Dermis microvascular lymphatic vessel endothelial cell (primary cell): ENCODE measurements at regions not wholly inside any gene's neighbourhood (a gene's known extent, or its start where the extent isn't known, plus 50 kb on each side); places are given as distances from the start of the nearest gene placed in this dataset.
A peak's percentile ranks its signal among the peaks of the same experiment; 100 is the strongest.
"Not testable (repeated sequence)": the region's sequence is repeated elsewhere in the genome, so short reads cannot be mapped to it uniquely, and the experiment has no call there.

Experiments used
- DNase-seq, 2 donors: peaks; one replicate each; pipeline versions ENCODE4 v3.0.0 to v3.0.0-alpha.2; 2010; ENCODE audit warnings: low read depth in 2 of 2

DNA sequence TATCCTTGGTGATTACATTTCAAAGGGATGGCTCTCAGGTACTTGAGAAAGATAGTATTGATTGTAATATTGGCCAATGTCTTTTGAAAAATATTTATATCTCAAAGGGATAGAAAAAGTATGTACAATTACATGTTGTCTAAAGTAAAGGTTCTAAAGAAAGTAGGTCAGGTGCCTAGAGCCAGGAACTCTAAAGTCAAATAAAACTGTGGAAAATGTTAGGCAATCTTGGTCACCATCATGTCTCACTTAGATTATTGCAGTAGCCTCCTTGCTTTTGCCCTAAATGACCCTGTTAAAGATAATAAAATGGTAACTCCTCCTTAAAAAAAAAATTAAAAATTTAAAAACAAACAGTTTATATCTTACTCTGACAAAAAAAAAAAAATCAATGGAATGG is 198.5 kb upstream of the ARPP21 start:
- DNase-seq = no peak

DNA sequence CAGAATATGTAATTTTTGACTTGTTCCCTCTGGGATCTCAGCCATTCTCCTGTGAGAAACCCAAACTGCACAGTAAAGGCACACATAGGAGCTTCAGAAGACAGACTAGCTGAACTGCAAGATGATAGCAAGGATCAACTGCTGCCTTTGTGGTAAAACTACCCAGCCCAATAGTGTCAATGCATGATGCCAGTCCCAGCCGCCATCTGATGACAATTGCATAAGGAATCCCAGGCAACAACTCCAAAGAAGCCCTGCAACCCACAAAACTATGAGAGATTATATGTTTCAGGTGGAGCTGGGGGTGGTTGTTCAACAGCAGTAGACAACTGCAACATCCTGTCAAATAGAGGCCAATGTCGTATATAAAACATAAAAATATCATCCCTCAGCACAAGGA is 192.4 kb upstream of the ARPP21 start:
- DNase-seq = no peak

DNA sequence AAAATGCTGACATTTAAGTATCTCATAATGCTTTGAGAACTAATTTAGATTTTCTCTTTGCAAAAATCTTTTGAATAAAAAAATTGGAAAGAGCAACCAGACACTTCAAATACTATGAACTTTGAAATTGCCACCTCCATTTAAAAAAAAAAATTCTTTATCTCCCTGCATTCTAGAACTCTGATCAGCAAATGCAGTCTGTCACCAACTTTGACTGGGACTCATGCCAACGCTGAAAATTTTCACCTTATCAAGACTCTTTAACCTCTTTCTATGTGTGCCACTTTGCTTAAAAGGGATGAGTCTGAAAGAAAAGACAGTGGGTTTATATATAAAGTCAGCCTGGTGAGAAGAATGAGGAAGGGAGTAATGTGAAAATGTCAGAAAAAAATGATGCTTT is 191.2 kb upstream of the ARPP21 start:
- no peak for DNase-seq

DNA sequence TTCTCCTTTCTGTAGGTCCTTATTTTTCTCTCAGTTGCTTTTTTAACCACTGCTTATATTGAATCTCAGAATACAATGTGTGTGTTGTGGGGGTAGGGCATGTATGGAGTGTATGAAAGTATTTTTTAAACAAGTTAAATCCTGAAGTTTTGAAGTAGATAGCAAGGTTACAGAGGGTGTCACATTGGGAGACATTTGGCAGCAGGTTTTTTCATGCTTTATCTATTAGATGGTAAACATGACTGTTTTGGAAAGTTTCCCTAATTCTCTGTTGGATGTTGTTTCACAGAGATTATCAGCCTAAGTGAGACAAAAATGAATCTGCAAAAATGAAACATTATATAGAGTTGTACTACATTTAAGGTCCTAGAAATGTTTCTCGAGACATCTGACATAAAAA is 190.6 kb upstream of the ARPP21 start:
- no peak for DNase-seq

DNA sequence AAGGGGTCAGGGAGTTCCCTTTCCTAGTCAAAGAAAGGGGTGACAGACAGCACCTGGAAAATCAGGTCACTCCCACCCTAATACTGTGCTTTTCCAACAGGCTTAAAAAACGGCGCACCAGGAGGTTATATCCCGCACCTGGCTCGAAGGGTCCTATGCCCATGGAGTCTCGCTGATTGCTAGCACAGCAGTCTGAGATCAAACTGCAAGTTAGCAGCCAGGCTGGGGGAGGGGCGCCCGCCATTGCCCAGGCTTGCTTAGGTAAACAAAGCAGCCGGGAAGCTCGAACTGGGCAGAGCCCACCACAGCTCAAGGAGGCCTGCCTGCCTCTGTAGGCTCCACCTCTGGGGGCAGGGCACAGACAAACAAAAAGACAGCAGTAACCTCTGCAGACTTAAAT is 184.5 kb upstream of the ARPP21 start:
- DNase-seq = not testable (repeated sequence)

DNA sequence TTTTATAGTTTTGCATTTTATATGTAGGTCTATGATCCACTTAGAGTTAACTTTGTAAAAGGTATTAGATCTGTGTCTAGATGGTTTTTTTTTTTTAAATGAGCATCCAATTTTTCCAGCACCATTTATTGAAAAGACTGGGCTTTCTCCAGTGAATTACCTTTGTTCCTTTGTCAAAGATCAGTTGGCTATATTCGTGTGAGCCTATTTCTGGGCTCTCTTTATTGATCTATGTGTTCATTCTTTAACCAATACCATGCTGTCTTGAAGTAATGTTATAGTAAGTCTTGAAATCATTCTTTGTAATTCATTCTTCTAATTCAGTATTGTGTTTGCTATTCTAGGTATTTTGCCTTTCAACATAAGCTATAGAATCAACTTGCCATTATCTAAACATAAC is 165.4 kb upstream of the ARPP21 start:
- no peak for DNase-seq

DNA sequence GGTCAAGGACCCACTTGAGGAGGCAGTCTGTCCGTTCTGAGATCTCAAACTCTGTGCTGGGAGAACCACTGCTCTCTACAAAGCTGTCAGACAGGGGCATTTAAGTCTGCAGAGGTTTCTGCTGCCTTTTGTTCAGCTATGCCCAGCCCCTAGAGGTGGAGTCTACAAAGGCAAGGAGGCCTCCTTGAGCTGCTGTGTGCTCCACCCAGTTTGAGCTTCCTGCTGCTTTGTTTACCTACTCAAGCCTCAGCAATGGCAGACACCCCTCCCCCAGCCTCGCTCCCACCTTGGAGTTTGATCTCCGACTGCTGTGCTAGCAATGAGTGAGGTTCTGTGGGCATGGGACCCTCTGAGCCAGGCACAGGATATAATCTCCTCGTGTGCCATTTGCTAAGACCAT is 156.8 kb upstream of the ARPP21 start:
- DNase-seq = not testable (repeated sequence)

DNA sequence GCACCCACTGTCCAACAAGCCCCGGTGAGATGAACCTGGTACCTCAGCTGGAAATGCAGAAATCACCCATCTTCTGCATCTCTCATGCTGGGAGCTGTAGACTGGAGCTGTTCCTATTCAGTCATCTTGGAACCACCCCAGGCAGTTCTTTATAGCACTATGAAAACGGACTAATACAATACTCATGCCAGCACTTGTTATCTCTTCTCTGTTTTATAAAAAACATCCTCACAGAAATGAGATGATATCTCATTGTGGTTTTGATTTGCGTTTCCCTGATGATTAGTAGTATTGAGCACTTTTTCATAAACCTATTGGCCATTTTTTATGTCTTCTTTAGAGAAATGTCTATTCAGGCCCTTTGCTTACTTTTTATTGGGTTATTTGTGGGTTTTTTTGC is 156.2 kb upstream of the ARPP21 start:
- DNase-seq = no peak

DNA sequence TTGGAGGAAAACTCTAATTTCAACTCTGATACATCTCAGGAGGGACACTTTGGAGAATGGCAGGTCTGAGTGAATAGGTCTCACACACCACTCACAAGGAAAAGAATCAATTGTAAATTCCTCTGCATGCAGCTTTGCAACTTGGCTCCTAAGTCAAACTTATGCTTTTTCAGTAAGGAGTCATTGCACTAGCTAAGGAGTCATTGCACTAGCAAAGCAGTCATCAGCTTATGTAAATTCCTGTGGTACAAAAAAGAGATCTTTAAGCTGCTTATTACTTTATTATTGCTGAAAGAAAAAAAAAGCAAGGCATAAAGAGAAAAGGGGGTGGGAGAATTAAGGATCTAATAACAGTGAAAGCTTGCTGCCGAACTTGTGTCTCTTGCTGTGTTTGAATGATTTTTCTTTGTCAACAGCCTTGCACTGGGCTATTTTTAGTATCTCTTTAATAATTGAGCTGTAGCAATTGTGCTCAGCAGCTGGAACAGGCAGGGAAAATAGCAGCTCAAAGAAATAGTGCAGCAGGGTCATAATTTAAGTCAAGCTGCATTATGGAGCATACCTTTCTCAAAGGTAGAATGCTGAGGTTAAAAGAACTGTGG is 154.3 kb upstream of the ARPP21 start:
- DNase-seq = no peak

DNA sequence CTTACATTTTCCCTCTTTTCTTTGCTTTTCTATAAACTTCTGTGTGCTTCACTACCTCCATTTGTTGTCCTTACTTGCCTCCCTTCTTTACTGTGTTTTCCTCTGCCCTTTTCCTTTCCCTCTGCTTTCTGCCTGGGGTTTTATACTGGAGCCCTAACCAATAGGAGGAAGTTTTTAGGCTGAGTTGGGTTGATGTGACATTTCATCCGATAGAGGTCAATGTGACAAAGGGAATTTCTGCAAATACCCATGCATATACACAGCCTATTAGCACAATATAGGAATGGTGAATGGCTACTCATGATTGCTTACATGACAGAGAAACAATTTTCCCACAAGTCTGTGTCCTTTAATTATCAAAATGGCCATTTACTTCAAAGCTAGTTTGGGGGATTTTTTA is 153.0 kb upstream of the ARPP21 start:
- DNase-seq = no peak

DNA sequence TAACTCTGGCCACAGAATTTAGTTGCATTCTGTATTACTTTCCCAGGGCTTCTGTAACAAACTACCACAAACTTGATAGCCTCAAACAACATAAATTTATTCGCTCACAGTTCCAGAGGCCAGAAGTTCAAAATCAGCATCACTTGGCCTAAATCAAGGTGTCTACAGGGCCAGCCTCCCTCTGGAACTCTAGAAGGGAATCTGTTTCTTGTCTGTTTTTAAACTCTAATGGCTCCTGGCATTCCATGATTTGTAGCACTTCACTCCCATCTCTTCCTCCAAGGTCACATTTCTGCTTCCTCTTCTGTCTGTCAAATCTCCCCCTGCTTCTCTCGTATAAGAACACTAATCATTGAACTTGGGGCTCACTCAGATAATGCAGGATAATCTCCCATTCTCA is 151.9 kb upstream of the ARPP21 start:
- DNase-seq = no peak

DNA sequence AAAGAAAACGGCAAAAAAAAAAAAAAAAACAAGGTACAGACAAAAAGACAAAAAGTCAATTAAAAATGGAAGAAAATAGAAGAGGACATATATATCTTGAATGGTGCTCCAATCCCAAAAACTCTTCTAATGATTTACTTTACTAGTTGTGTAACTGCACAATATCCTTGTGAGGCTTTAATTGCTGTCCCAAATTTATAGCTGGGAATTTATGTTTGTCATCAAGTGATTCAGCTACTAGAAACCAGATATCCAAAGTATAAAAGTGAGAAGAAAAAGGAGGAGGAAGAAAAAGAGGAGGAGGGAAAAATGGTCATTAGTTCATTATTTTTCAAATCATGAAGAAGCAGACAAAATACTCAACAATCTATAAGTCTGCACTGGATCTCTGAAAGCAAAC is 150.8 kb upstream of the ARPP21 start:
- DNase-seq = no peak

DNA sequence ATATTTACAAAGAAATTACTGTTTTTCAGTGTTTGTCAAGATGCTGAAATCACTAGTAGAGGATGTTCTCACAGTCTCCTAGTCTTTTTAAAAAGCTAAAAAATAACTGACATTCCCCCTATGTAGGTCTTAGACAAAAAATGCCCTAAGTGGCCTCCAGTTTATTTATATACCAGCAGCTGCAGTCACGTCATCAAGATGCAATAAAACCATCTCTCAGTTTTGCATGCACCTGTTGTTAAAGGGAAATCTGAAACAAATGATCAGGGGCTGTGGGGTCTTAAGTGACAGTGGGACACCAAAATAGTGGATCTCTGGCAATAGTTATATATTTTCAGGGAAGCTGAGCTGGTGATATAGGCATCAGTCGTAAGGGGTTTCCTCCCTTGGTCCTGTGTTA is 146.5 kb upstream of the ARPP21 start:
- no peak for DNase-seq

DNA sequence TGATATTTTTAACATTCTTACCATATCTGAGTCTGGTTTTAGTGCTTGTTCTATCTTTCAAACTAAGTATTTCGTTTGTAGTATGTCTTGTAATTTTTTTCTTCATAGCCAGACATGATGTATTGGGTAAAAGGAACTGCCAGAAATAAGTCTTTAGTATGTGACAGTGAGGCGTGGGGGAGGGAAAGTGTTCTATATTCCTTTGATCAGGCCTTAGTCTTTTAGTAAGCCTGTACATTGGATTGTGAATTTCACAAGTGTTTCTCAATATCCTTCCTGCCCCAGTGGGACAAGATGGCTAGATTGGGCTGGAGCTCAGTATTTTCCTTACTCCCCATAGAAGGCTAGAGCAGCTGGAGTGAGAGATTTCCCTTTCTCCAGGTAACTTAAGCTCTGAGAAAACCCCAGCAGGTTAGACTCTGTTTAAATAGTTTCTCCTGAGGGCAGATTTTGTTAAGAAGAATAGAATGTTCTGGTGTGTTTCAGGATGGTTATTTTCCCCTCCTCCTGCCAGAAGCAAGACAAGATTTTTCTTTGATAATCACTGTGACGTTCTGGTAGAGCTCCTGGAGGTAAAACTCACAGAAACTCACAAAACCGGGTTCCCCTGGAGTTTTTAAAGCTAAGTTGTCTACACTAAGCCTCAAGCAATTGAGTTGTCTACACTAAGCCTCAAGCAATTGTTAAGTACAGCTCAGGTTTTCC is 140.7 kb upstream of the ARPP21 start:
- no peak for DNase-seq

DNA sequence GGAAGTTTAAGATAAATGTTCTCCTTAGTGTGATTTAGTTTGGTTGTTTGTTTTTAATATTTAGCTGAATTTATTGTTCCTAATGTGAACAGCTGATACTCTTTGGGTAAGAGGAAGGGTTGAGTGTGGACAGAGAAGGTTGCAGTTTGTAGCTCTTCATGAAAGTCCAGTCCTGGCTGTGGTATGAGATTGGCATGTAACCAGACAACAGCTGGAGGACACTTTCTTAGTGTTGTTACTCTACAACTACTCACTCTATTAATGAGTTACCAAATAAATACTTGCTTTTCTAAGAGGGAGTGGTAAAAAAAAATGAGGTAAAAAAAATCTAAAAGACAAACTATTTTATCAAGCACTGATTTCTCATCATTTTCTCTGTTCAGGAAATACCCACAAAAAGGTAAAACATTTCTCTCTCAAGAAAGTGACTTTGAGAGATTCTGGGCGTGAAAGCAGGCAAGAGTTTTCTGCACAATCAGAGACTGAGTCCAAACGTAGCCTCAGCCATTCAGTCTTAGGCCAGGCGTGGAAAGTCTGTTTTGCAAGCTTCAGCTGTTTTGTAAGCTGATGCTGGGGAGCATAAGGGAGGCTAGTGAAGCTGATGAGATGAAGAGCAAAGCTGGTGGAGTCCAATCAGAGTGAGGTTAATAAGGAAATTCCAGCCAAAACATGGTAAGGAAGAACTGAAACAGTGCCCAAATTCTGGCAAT is 138.5 kb upstream of the ARPP21 start:
- no peak for DNase-seq

DNA sequence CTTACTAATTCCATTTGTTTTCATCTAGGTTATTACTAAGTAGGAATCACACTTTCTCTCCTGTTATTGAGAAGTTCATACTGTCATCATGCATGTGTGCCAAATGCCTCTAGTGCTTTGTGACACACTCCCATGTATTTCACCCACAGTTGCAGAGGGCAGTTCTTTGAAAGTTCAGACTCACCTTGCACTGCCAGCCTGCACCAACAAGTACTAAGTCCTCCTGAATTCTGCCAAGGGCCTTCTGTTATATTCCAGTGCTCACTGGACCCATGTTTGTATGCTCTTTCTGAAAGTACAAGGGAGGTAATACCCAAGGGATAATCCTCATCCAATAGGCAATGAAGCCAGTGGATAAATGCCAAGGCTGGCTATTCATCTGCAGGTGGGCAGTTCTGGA is 136.6 kb upstream of the ARPP21 start:
- DNase-seq = no peak

DNA sequence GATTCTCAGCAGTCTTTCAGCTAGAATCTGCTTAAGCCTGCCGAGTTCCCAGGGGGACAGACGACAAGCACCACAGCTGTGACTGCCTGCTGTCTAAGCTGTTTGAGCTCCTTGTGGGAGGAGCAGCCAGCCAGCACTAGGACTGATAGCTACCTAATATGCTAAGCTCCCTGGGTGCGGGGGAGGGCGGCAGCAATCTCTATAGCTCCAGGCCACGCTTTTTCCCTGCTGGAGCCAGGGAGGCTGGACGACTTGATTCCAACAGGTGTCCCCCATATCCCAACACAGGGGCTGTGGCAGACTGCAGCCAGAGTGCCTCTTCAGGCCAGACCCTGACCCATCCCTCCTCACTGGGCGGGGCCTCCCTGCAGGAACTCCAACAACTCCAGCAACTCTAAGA is 134.1 kb upstream of the ARPP21 start:
- DNase-seq = no peak

DNA sequence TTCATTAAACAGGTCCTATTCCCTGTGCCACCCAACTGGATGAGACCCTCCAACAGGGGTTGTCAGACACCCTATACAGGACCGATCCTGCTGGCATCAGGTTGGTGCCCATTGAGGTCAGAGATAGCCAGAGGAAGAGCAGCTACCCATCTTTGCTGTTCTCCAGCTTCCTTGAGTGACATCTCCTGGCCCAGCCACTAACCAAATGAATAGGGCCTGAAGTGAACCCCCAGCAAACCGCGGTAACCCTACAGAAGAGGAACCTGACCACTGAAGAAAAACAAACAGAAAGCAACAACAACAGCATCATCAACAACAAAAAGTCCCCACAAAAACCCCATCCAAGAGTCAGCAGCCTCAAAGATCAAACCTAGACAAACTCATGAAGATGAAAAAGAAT is 133.6 kb upstream of the ARPP21 start:
- DNase-seq = no peak

DNA sequence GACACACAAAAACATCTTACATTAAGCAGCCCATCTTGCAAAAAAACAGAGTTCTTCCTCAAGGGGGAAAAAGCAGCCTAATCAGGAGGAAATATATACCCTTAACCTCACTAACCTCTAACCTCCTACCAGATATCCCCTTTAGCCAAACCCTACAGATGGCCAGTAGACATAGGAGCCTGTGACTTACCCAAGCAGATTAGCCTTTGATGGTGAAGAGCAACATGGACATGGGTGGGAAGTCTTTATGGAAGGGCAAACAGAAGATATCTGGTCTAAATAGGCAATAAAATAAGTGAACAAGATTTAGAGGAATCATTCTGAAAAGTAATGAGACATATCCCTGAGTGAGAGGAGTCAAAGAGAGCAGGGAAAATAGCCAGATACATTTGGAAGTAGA is 119.4 kb upstream of the ARPP21 start:
- no peak for DNase-seq

DNA sequence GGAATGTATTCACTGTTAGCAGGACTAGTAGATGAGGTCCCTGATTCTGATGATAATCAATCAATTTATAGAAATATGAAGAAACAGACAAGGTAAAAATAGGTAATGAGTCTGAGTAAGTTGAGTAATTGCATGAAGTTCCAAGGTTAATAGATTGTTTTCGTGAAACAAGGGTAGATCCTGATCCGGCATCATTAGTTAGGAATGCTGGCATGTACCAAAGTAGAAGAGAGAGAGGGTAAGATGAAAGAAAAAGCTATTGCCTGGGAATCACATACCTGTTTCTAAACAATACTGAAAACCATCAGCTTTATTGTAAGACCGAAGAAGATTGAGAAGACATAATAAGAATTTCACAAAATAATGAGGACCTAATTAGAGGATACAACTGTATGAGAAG is 118.1 kb upstream of the ARPP21 start:
- no peak for DNase-seq

DNA sequence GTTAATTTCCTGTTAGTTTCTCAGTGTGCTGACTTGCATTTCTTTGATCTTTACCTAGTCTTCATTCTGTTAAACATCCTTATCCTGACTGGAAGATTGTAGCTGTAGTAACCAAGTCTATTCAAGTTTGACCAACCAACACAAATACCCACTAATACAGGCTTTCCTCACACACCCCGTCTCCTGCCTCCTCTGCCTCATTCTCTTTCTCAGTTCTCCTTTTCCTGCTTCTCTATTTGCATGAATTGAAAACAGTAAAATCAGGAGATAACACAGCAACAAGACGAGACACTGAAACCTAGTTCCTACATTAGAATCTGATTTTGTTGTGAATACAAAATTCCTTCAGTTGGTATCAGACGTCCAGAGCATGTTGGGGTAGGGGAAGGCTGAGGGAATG is 116.9 kb upstream of the ARPP21 start:
- DNase-seq = no peak

DNA sequence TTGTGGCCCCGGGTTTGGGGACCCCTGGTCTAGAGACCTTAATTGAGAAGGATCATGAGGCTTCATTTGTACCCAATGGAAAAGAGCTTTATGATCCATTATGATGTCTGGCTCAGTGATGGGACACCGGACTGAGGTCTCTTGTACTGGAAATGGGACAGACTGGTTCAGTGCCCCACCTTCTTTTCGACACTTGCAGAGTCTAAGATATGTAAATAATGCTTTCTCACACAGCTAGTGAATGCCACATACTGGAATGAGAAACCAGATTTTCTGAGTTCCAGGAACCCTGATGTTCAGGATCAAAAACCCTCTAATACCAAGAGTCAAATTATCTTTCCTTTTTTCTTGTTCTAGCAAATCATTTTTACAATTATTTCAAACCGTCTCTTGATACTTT is 116.3 kb upstream of the ARPP21 start:
- no peak for DNase-seq

DNA sequence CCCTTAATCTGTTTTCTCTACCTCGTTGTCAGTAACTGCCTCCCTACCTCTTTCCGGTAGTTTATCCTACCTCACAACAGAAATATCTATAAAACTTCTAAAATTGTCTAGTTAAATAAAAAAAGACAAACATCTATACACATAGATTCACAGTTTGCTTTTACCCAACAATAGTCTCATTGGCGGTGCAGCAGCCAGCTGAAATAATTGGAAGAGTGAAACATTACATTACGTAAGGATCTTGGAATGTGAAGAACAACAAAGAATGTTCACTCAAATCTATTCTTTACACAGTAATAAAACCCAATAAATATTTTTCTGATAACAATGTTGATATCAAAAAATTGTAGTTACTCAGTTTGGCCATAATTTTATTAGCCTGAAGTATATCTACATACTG is 115.5 kb upstream of the ARPP21 start:
- peak in 1 of 2 donors; percentile 31 for DNase-seq
